Transverse colon (tissue), 3 donors: ENCODE measurements at regions not wholly inside any gene's neighbourhood (a gene's known extent, or its start where the extent isn't known, plus 50 kb on each side); places are given as distances from the start of the nearest gene placed in this dataset.

Experiments used
- CTCF ChIP-seq, 5 experiments: fragments of 200-600 bp in 3 of 5; fragments of 450-650 bp in 2 of 5; sonication (generic) in 3 of 5; IDR thresholded peaks; 1 replicate in 2 of 5; 2 replicates in 3 of 5; pipeline ENCODE4 v1.5.1; 2016 to 2017; ENCODE audit warnings: antibody characterized with exemption in 5 of 5, inconsistent platforms in 3 of 5, mild to moderate bottlenecking in 2 of 5, moderate library complexity in 1 of 5
- POLR2A ChIP-seq: fragments of 450-650 bp; IDR thresholded peaks from one replicate; pipeline ENCODE4 v1.6.1; 2016; ENCODE audit warnings: antibody characterized with exemption, mild to moderate bottlenecking, moderate library complexity

- TF ChIP-seq CTCF (IDR thresholded peaks at IDR 0.05) = no peak
- TF ChIP-seq POLR2A = no peak
These were observed 114.0 kb downstream of the ALX1 start for GRCh38 chr12:85394065-85394464.
